Frontal cortex (tissue), 3 donors: ENCODE measurements at regions not wholly inside any gene's neighbourhood (a gene's known extent, or its start where the extent isn't known, plus 50 kb on each side); places are given as distances from the start of the nearest gene placed in this dataset.
"Not testable (repeated sequence)": the region's sequence is repeated elsewhere in the genome, so short reads cannot be mapped to it uniquely, and the experiment has no call there.

Experiments
- DNase-seq, 2 donors: peaks; one replicate each; pipeline ENCODE4 v3.0.0; 2012; ENCODE audit warnings: low spot score in 2 of 2
- FAIRE-seq: peaks from 2 replicates; lab custom pipeline; 2012; peaks lifted over from hg19 to GRCh38; lab: Jason Lieb, UNC
- donor health status: control.
- donor health status: control.
- donor health status: control.

GRCh38 chr6:6829872-6830685 lies 241.6 kb downstream of the LY86 start:
- FAIRE-seq, result no peak
- DNase-seq, result no peak

GRCh38 chr6:6830686-6831063 lies 242.2 kb downstream of the LY86 start:
- not testable (repeated sequence) for FAIRE-seq, DNase-seq

- FAIRE-seq (no peak), DNase-seq (no peak)
Measured at GRCh38 chr6:6832439-6832838, 243.9 kb downstream of the LY86 start.

- no peak for FAIRE-seq
- DNase-seq, result no peak
Measured at GRCh38 chr6:6834356-6835222, 246.1 kb downstream of the LY86 start.

- FAIRE-seq (no peak), DNase-seq (no peak)
Measured at GRCh38 chr6:6835223-6835503, 246.6 kb downstream of the LY86 start.

GRCh38 chr6:6836609-6837406 lies 248.3 kb downstream of the LY86 start:
- FAIRE-seq, result no peak
- DNase-seq, result no peak

GRCh38 chr6:6837541-6838080 lies 249.1 kb downstream of the LY86 start:
- no peak for DNase-seq
- no peak for FAIRE-seq

GRCh38 chr6:6840831-6841291 lies 252.3 kb downstream of the LY86 start:
- no peak for DNase-seq
- no peak for FAIRE-seq

GRCh38 chr6:6841571-6841970 lies 253.1 kb downstream of the LY86 start:
- DNase-seq (no peak), FAIRE-seq (no peak)

GRCh38 chr6:6842291-6842690 lies 253.8 kb downstream of the LY86 start:
- FAIRE-seq, result no peak

GRCh38 chr6:6843057-6843627 lies 254.6 kb downstream of the LY86 start:
- no peak for DNase-seq
- FAIRE-seq, result no peak

More at GRCh38 chr6:6842291-6842690, 253.8 kb downstream of the LY86 start:
- DNase-seq, result no peak

- DNase-seq (no peak), FAIRE-seq (no peak)
Measured at GRCh38 chr6:6843777-6844176, 255.3 kb downstream of the LY86 start.

- DNase-seq, result no peak
- FAIRE-seq, result no peak
Measured at GRCh38 chr6:6844530-6844929, 256.0 kb downstream of the LY86 start.

- FAIRE-seq (no peak), DNase-seq (no peak)
Measured at GRCh38 chr6:6845603-6846002, 257.1 kb downstream of the LY86 start.

GRCh38 chr6:6847591-6847990 lies 259.1 kb downstream of the LY86 start:
- FAIRE-seq (no peak), DNase-seq (no peak)

- FAIRE-seq, result no peak
- peak in 1 of 2 donors; percentile 55 for DNase-seq
Measured at GRCh38 chr6:6851059-6851948, 256.5 kb upstream of the RREB1 start.

- FAIRE-seq, result no peak
- no peak for DNase-seq
Measured at GRCh38 chr6:6851949-6852261, 255.9 kb upstream of the RREB1 start.

- FAIRE-seq (no peak), DNase-seq (peak in 1 of 2 donors; percentile 38)
Measured at GRCh38 chr6:6856538-6857523, 250.9 kb upstream of the RREB1 start.
